ENCODE measurements at regions not wholly inside any gene's neighbourhood (a gene's known extent, or its start where the extent isn't known, plus 50 kb on each side); places are given as distances from the start of the nearest gene placed in this dataset.

GRCh38 chr15:93758824-93759223 lies 472.5 kb upstream of the MCTP2 start:
- no peak for TF ChIP-seq POLR2AphosphoS5 (IDR thresholded peaks at IDR 0.05; ENCODE audit: borderline replicate concordance, low read depth, low read length)
- no peak for TF ChIP-seq EZH2 (IDR thresholded peaks at IDR 0.05)

All from SK-N-MC (cell line).